ENCODE measurements at regions not wholly inside any gene's neighbourhood (a gene's known extent, or its start where the extent isn't known, plus 50 kb on each side); places are given as distances from the start of the nearest gene placed in this dataset.

GRCh38 chr5:73357576-73357975 is 91.0 kb downstream of the FOXD1 start:
- H3K4me1 ChIP-seq (ENCODE audit: control insufficient read depth, extremely low read depth, insufficient read depth, low read length), result no peaks in the 10 kb centered on the region
- H3K9me3 ChIP-seq (ENCODE audit: control insufficient read depth, low read depth, low read length), result no peaks in the 10 kb centered on the region
- H3K4me2 ChIP-seq (ENCODE audit: control insufficient read depth, extremely low read depth, insufficient read depth, low read depth, low read length), result no peak overlapping the region
- no peaks in the 10 kb centered on the region for H3K27me3 ChIP-seq (ENCODE audit: control insufficient read depth, extremely low read depth, insufficient read depth, low read length)
- H2AFZ ChIP-seq (ENCODE audit: control insufficient read depth, low read length), result no peak overlapping the region
- no peaks in the 10 kb centered on the region for H3K79me2 ChIP-seq (ENCODE audit: control insufficient read depth, insufficient read depth, low read length)
- dilution Hi-C loops (cut with MboI; ENCODE audit: extremely low pct_ligation_motif_present, low sequenced_read_pairs), result no loop called here
- TF ChIP-seq EZH2 (IDR thresholded peaks at IDR 0.05; ENCODE audit: low read length) (no peak), CTCF (optimal IDR thresholded peaks at IDR 0.05 in 1 of 3, IDR thresholded peaks at IDR 0.05 in 1 of 3, conservative IDR thresholded peaks at IDR 0.05 in 1 of 3; ENCODE audit: extremely low read depth in 1 of 3, insufficient read depth in 2 of 3, low read length in 3 of 3) (no peak)
- no peak overlapping the region for H3K4me3 ChIP-seq (ENCODE audit: control insufficient read depth in 2 of 3, extremely low read depth in 1 of 3, insufficient read depth in 2 of 3, low read depth in 1 of 3, low read length in 3 of 3)
- H3K36me3 ChIP-seq (ENCODE audit: control insufficient read depth in 2 of 2, extremely low read depth in 1 of 2, insufficient read depth in 2 of 2, low read length in 2 of 2), result no peaks in the 10 kb centered on the region
- no peaks in the 10 kb centered on the region for H4K20me1 ChIP-seq (ENCODE audit: control insufficient read depth, extremely low read depth, insufficient read depth, low read length)
- H3K9ac ChIP-seq (ENCODE audit: control insufficient read depth, extremely low read depth, insufficient read depth, low read length), result no peak overlapping the region
- H3K9me1 ChIP-seq (ENCODE audit: control insufficient read depth, extremely low read depth, insufficient read depth, low read length), result no peaks in the 10 kb centered on the region
- H3K27ac ChIP-seq (ENCODE audit: control insufficient read depth, insufficient read depth, low read length), result no peak overlapping the region
- DNase-seq (ENCODE audit: low read depth, low spot score) (no peak), FAIRE-seq (no peak)

- no peak overlapping the region for H3K9ac ChIP-seq (ENCODE audit: control insufficient read depth, extremely low read depth, insufficient read depth, low read length)
- H3K9me1 ChIP-seq (ENCODE audit: control insufficient read depth, extremely low read depth, insufficient read depth, low read length), result no peaks in the 10 kb centered on the region
- DNase-seq (ENCODE audit: low read depth, low spot score) (no peak), FAIRE-seq (peak; percentile 44)
- no peaks in the 10 kb centered on the region for H3K36me3 ChIP-seq (ENCODE audit: control insufficient read depth in 2 of 2, extremely low read depth in 1 of 2, insufficient read depth in 2 of 2, low read length in 2 of 2)
- H3K9me3 ChIP-seq (ENCODE audit: control insufficient read depth, low read depth, low read length), result no peaks in the 10 kb centered on the region
- H2AFZ ChIP-seq (ENCODE audit: control insufficient read depth, low read length), result no peak overlapping the region
- H3K27ac ChIP-seq (ENCODE audit: control insufficient read depth, insufficient read depth, low read length), result no peak overlapping the region
- no peaks in the 10 kb centered on the region for H3K4me1 ChIP-seq (ENCODE audit: control insufficient read depth, extremely low read depth, insufficient read depth, low read length)
- dilution Hi-C loops (cut with MboI; ENCODE audit: extremely low pct_ligation_motif_present, low sequenced_read_pairs), result no loop called here
- no peaks in the 10 kb centered on the region for H3K79me2 ChIP-seq (ENCODE audit: control insufficient read depth, insufficient read depth, low read length)
- no peaks in the 10 kb centered on the region for H3K27me3 ChIP-seq (ENCODE audit: control insufficient read depth, extremely low read depth, insufficient read depth, low read length)
- no peak for TF ChIP-seq EZH2 (IDR thresholded peaks at IDR 0.05; ENCODE audit: low read length)
- no peak for TF ChIP-seq CTCF (optimal IDR thresholded peaks at IDR 0.05 in 1 of 3, IDR thresholded peaks at IDR 0.05 in 1 of 3, conservative IDR thresholded peaks at IDR 0.05 in 1 of 3; ENCODE audit: extremely low read depth in 1 of 3, insufficient read depth in 2 of 3, low read length in 3 of 3)
- no peak overlapping the region for H3K4me2 ChIP-seq (ENCODE audit: control insufficient read depth, extremely low read depth, insufficient read depth, low read depth, low read length)
- no peak overlapping the region for H3K4me3 ChIP-seq (ENCODE audit: control insufficient read depth in 2 of 3, extremely low read depth in 1 of 3, insufficient read depth in 2 of 3, low read depth in 1 of 3, low read length in 3 of 3)
- no peaks in the 10 kb centered on the region for H4K20me1 ChIP-seq (ENCODE audit: control insufficient read depth, extremely low read depth, insufficient read depth, low read length)
Measured at GRCh38 chr5:73355108-73355507, 93.5 kb downstream of the FOXD1 start.
